NCI-H2171 treated with DMSO at 0.1 percent for 48 hours (cell line): ENCODE measurements at regions not wholly inside any gene's neighbourhood (a gene's known extent, or its start where the extent isn't known, plus 50 kb on each side); places are given as distances from the start of the nearest gene placed in this dataset.

Experiments
- DNase-seq: peaks from one replicate; lab custom pipeline; 2025; lab: John Stamatoyannopoulos, UW

- DNase-seq: no peak
Measured at GRCh38 chr12:76706761-76707160, 57.2 kb upstream of the ZDHHC17 start.

GRCh38 chr12:76707772-76708171 is 56.1 kb upstream of the ZDHHC17 start:
- no peak for DNase-seq

DNA sequence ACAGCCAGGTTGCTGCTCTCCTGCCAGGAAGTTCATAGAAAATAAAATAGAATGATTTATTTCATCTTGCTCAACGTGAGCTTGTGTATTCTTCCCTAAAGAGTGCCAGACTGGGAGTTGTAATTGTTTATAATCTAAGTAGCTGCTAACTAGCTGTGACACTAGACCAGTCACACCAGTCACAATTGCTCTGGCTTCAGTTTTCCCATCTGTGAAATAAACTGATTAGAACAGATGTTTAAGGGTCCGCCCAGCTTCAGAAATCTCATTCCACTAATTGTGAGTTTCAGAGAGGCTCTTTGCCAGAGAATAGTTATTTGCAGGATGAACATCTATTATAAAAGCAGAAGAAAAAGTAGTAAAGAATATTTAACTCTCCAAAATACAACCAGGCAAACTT is 55.6 kb upstream of the ZDHHC17 start:
- DNase-seq: no peak

DNA sequence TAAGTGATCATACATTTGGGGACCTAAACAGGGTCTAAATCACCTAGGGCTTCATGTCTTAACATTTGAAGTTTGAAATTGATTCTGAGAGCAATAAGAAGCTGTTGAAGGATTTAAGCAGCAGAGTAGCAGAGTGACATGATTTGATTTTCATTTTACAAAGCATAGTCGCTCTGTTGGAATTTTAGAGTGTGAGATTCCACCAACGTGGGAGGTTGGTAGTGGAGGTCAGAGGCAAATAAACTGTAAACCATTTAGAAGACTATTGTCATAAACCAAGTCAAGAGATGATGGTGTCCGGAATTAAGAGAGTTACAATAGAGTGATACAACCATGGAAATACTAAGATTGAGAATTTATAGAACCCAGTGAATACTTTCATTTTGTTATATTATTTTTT is 52.7 kb upstream of the ZDHHC17 start:
- no peak for DNase-seq

GRCh38 chr12:76713130-76713529 is 50.8 kb upstream of the ZDHHC17 start:
- DNase-seq: no peak

GRCh38 chr12:76713986-76714385 is 49.9 kb upstream of the ZDHHC17 start:
- DNase-seq: no peak
